RWPE2 (cell line): ENCODE measurements at regions not wholly inside any gene's neighbourhood (a gene's known extent, or its start where the extent isn't known, plus 50 kb on each side); places are given as distances from the start of the nearest gene placed in this dataset.

ENCODE experiments used
- ATAC-seq: fragments of 200-7000 bp; cut with Tn5 transposase; 3 replicates; pipeline ENCODE4 v1.9.1; 2021; ENCODE audit warnings: low read depth
- DNase-seq: peaks from one replicate; pipeline ENCODE4 v3.0.0-alpha.2; 2020; ENCODE audit warnings: low spot score
- H3K27ac ChIP-seq: fragments of 450-650 bp; 2 replicates; pipeline ENCODE4 v1.5.1; 2017; ENCODE audit warnings: mild to moderate bottlenecking; ENCODE audit not compliant: poor library complexity, severe bottlenecking
- H3K27me3 ChIP-seq: fragments of 250-450 bp; sonication (Bioruptor Pico); 2 replicates; pipeline ENCODE4 v1.5.1; 2021; ENCODE audit warnings: mild to moderate bottlenecking, moderate library complexity; ENCODE audit not compliant: insufficient read depth, poor library complexity, severe bottlenecking
- H3K36me3 ChIP-seq: fragments of 250-450 bp; sonication (Bioruptor Pico); 2 replicates; pipeline ENCODE4 v1.5.1; 2020; ENCODE audit warnings: low read depth, mild to moderate bottlenecking, moderate library complexity
- H3K4me1 ChIP-seq: fragments of 250-450 bp; sonication (Bioruptor Pico); 2 replicates; pipeline ENCODE4 v1.5.1; 2021; ENCODE audit warnings: mild to moderate bottlenecking, moderate library complexity; ENCODE audit not compliant: insufficient read depth, poor library complexity, severe bottlenecking
- H3K4me3 ChIP-seq: fragments of 250-450 bp; sonication (Bioruptor Pico); 2 replicates; pipeline ENCODE4 v1.5.1; 2021; ENCODE audit warnings: mild to moderate bottlenecking, moderate library complexity; ENCODE audit not compliant: severe bottlenecking
- H3K9me3 ChIP-seq: fragments of 250-450 bp; sonication (Bioruptor Pico); 2 replicates; pipeline ENCODE4 v1.5.1; 2021; ENCODE audit warnings: mild to moderate bottlenecking, moderate library complexity; ENCODE audit not compliant: severe bottlenecking
- CTCF ChIP-seq: fragments of 450-650 bp; IDR thresholded peaks from one replicate; pipeline ENCODE4 v1.5.1; 2017; ENCODE audit warnings: mild to moderate bottlenecking, moderate library complexity; ENCODE audit not compliant: poor library complexity, severe bottlenecking

- Histone ChIP-seq H3K4me1 (peaks cover 23% of the 10 kb centered on the region), H3K36me3 (no peaks in the 10 kb centered on the region), H3K4me3 (no peak overlapping the region), H3K27me3 (no peaks in the 10 kb centered on the region), H3K27ac (no peak overlapping the region), H3K9me3 (no peaks in the 10 kb centered on the region)
- TF ChIP-seq CTCF = no peak
- DNase-seq = no peak
- ATAC-seq = no peak
Observed at GRCh38 chr2:240366901-240367300, 68.6 kb upstream of the GPC1 start.

- Histone ChIP-seq H3K4me1 (peaks cover 23% of the 10 kb centered on the region), H3K27me3 (no peaks in the 10 kb centered on the region), H3K36me3 (no peaks in the 10 kb centered on the region), H3K9me3 (no peaks in the 10 kb centered on the region), H3K27ac (no peak overlapping the region), H3K4me3 (no peak overlapping the region)
- ATAC-seq (no peak), DNase-seq (no peak)
- no peak for TF ChIP-seq CTCF
Observed at GRCh38 chr2:240367721-240368120, 67.7 kb upstream of the GPC1 start.

- no peak for DNase-seq
- peaks cover 24% of the 10 kb centered on the region for H3K4me1 ChIP-seq
- no peaks in the 10 kb centered on the region for H3K9me3 ChIP-seq
- no peak for TF ChIP-seq CTCF
- ATAC-seq = no peak
- H3K27me3 ChIP-seq = no peaks in the 10 kb centered on the region
- no peak overlapping the region for H3K4me3 ChIP-seq
- peak overlapping the region; percentile 81 for H3K27ac ChIP-seq
- no peaks in the 10 kb centered on the region for H3K36me3 ChIP-seq
Observed at GRCh38 chr2:240368781-240369331, 66.6 kb upstream of the GPC1 start.

GRCh38 chr2:240369335-240369734, 66.1 kb upstream of the GPC1 start:
- TF ChIP-seq CTCF = no peak
- Histone ChIP-seq H3K4me1 (peaks cover 28% of the 10 kb centered on the region), H3K36me3 (no peaks in the 10 kb centered on the region), H3K27me3 (no peaks in the 10 kb centered on the region), H3K4me3 (no peak overlapping the region), H3K9me3 (no peaks in the 10 kb centered on the region), H3K27ac (peak overlapping the region; percentile 81)
- ATAC-seq = no peak
- no peak for DNase-seq

GRCh38 chr2:240369801-240370585, 65.5 kb upstream of the GPC1 start:
- Histone ChIP-seq H3K36me3 (no peaks in the 10 kb centered on the region), H3K4me3 (no peak overlapping the region), H3K27ac (peak overlapping the region; percentile 81), H3K9me3 (no peaks in the 10 kb centered on the region), H3K4me1 (peaks cover 33% of the 10 kb centered on the region), H3K27me3 (no peaks in the 10 kb centered on the region)
- DNase-seq = peak; percentile 96
- TF ChIP-seq CTCF = peak; percentile 18
- ATAC-seq = peak; percentile 94
